Osteoblast (primary cell): ENCODE measurements at regions not wholly inside any gene's neighbourhood (a gene's known extent, or its start where the extent isn't known, plus 50 kb on each side); places are given as distances from the start of the nearest gene placed in this dataset.

Source experiments
- DNase-seq: peaks from one replicate; pipeline ENCODE4 v3.0.0; 2011; ENCODE audit warnings: low spot score, mixed read lengths; ENCODE audit not compliant: insufficient read length; ENCODE audit errors: missing footprints
- H2AFZ ChIP-seq: 2 replicates; pipeline ENCODE4 v1.6.0; 2011; ENCODE audit warnings: mild to moderate bottlenecking, low read length
- H3K27ac ChIP-seq: 2 replicates; pipeline ENCODE4 v1.5.1; 2011; ENCODE audit warnings: mild to moderate bottlenecking, low read depth, low read length, moderate library complexity
- H3K27me3 ChIP-seq: 2 replicates; pipeline ENCODE4 v1.6.0; 2012; ENCODE audit warnings: mild to moderate bottlenecking, control low read depth, inconsistent platforms, low read length, moderate library complexity; ENCODE audit not compliant: insufficient read depth
- H3K36me3 ChIP-seq: 2 replicates; pipeline ENCODE4 v1.5.1; 2011; ENCODE audit warnings: mild to moderate bottlenecking, low read length, control low read depth, moderate library complexity; ENCODE audit not compliant: insufficient read depth
- H3K4me1 ChIP-seq: 2 replicates; pipeline ENCODE4 v1.5.1; 2011; ENCODE audit warnings: mild to moderate bottlenecking, low read length, control low read depth, moderate library complexity; ENCODE audit not compliant: insufficient read depth
- H3K4me2 ChIP-seq: 2 replicates; pipeline ENCODE4 v1.6.0; 2011; ENCODE audit warnings: mild to moderate bottlenecking, low read length; ENCODE audit not compliant: insufficient read depth
- H3K4me3 ChIP-seq: fragments of 200-600 bp; sonication (generic); 3 replicates; pipeline ENCODE4 v1.5.1; 2012; ENCODE audit warnings: mild to moderate bottlenecking, low read length, inconsistent platforms; ENCODE audit not compliant: insufficient read depth
- H3K79me2 ChIP-seq: 2 replicates; pipeline ENCODE4 v1.6.0; 2012; ENCODE audit warnings: mild to moderate bottlenecking, low read length, control low read depth, inconsistent platforms; ENCODE audit not compliant: insufficient read depth
- H3K9me3 ChIP-seq: 2 replicates; pipeline ENCODE4 v1.5.1; 2011; ENCODE audit warnings: low read depth, low read length, control low read depth
- H4K20me1 ChIP-seq: 2 replicates; pipeline ENCODE4 v1.6.0; 2012; ENCODE audit warnings: mild to moderate bottlenecking, low read length, control low read depth; ENCODE audit not compliant: insufficient read depth
- CTCF ChIP-seq: IDR thresholded peaks from 2 replicates; pipeline ENCODE4 v1.5.1; 2011; ENCODE audit warnings: mild to moderate bottlenecking, low read depth, low read length, moderate library complexity; ENCODE audit errors: extremely low read depth

GRCh38 chr12:114274131-114274530, 131.8 kb downstream of the TBX5 start:
- no peaks in the 10 kb centered on the region for H3K79me2 ChIP-seq
- no peaks in the 10 kb centered on the region for H3K4me1 ChIP-seq
- H3K27ac ChIP-seq = no peak overlapping the region
- no peaks in the 10 kb centered on the region for H4K20me1 ChIP-seq
- no peaks in the 10 kb centered on the region for H3K36me3 ChIP-seq
- no peak overlapping the region for H3K4me2 ChIP-seq
- no peak for TF ChIP-seq CTCF
- DNase-seq = no peak
- H2AFZ ChIP-seq = no peak overlapping the region
- H3K4me3 ChIP-seq = no peak overlapping the region
- H3K9me3 ChIP-seq = no peaks in the 10 kb centered on the region
- H3K27me3 ChIP-seq = no peaks in the 10 kb centered on the region

DNA sequence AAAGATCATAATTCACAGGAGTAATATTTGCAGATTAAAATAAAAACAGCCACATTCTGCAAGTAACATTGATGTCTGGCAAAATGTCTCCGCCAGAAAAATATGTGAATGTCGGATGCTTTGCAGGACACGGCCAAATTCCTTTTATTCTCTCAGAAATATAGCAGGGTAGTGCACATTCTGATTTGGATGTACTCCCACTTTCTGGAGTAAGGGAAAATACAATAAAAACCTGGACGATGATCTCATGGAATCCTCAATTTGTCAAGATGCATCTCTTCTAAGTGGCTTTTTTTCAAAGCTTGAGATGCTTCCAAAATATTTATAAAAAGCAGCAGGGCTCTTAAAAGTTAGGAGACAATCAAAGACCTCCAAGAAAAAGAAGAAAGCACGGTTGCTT, 133.3 kb downstream of the TBX5 start:
- H4K20me1 ChIP-seq = no peaks in the 10 kb centered on the region
- TF ChIP-seq CTCF = no peak
- DNase-seq = no peak
- H3K36me3 ChIP-seq = no peaks in the 10 kb centered on the region
- H3K4me3 ChIP-seq = no peak overlapping the region
- no peaks in the 10 kb centered on the region for H3K27me3 ChIP-seq
- no peak overlapping the region for H3K4me2 ChIP-seq
- no peak overlapping the region for H3K27ac ChIP-seq
- H3K4me1 ChIP-seq = no peaks in the 10 kb centered on the region
- H3K79me2 ChIP-seq = no peaks in the 10 kb centered on the region
- H3K9me3 ChIP-seq = no peaks in the 10 kb centered on the region
- H2AFZ ChIP-seq = no peak overlapping the region

- Histone ChIP-seq H3K4me1 (no peaks in the 10 kb centered on the region), H3K79me2 (no peaks in the 10 kb centered on the region), H3K36me3 (no peaks in the 10 kb centered on the region), H2AFZ (no peak overlapping the region), H3K4me2 (no peak overlapping the region), H3K4me3 (no peak overlapping the region), H3K27me3 (no peaks in the 10 kb centered on the region), H3K9me3 (no peaks in the 10 kb centered on the region), H4K20me1 (no peaks in the 10 kb centered on the region), H3K27ac (no peak overlapping the region)
- DNase-seq = no peak
- no peak for TF ChIP-seq CTCF
Measured at GRCh38 chr12:114272071-114272470, 133.9 kb downstream of the TBX5 start.

DNA sequence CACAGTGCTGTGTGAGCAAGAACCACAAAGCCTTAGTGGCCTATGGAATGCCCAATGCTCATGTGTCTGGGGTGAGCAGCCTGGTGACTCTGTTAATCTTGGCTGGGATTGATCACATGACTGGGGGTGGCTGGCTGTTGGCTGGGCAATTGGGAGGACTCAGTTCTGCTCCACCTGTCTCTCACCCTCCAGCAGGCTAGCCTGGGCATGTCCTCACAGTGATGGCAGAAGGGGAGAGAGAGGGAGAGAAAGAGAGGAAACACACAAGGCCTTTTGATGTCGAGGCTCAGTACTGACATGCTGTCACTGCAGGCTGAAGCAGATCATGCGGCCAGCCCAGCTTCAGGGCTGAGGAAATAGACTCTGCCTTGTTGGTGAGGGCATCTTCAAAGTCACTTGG, 136.8 kb downstream of the TBX5 start:
- TF ChIP-seq CTCF = no peak
- no peaks in the 10 kb centered on the region for H4K20me1 ChIP-seq
- H3K4me2 ChIP-seq = no peak overlapping the region
- no peaks in the 10 kb centered on the region for H3K9me3 ChIP-seq
- H3K4me1 ChIP-seq = no peaks in the 10 kb centered on the region
- H3K4me3 ChIP-seq = no peak overlapping the region
- no peak overlapping the region for H3K27ac ChIP-seq
- no peaks in the 10 kb centered on the region for H3K27me3 ChIP-seq
- no peaks in the 10 kb centered on the region for H3K36me3 ChIP-seq
- H2AFZ ChIP-seq = no peak overlapping the region
- no peak for DNase-seq
- no peaks in the 10 kb centered on the region for H3K79me2 ChIP-seq
